Rectal smooth muscle tissue (tissue), 1 donor: ENCODE measurements at regions not wholly inside any gene's neighbourhood (a gene's known extent, or its start where the extent isn't known, plus 50 kb on each side); places are given as distances from the start of the nearest gene placed in this dataset.

Experiments used
- H3K27ac ChIP-seq: one replicate; pipeline ENCODE4 v1.7.0; 2013; ENCODE audit warnings: low read depth, low read length, inconsistent platforms
- H3K27me3 ChIP-seq: one replicate; pipeline ENCODE4 v1.7.0; 2013; ENCODE audit warnings: low read length; ENCODE audit not compliant: control insufficient read depth, insufficient read depth
- H3K36me3 ChIP-seq: one replicate; pipeline ENCODE4 v1.7.0; 2013; ENCODE audit warnings: low read length; ENCODE audit not compliant: control insufficient read depth, insufficient read depth
- H3K4me1 ChIP-seq: one replicate; pipeline ENCODE4 v1.7.0; 2013; ENCODE audit warnings: low read length; ENCODE audit not compliant: control insufficient read depth, insufficient read depth
- H3K4me3 ChIP-seq: one replicate; pipeline ENCODE4 v1.7.0; 2013; ENCODE audit warnings: low read length
- H3K9ac ChIP-seq: one replicate; pipeline ENCODE4 v1.7.0; 2013; ENCODE audit warnings: low read length

- H3K4me3 ChIP-seq = no peak overlapping the region
- no peak overlapping the region for H3K27ac ChIP-seq
- no peaks in the 10 kb centered on the region for H3K4me1 ChIP-seq
- no peaks in the 10 kb centered on the region for H3K27me3 ChIP-seq
- H3K9ac ChIP-seq = no peak overlapping the region
- no peaks in the 10 kb centered on the region for H3K36me3 ChIP-seq
These were observed 112.8 kb downstream of the C1D start for GRCh38 chr2:67950018-67950417.

GRCh38 chr2:67950919-67951318 lies 111.9 kb downstream of the C1D start:
- Histone ChIP-seq H3K4me3 (no peak overlapping the region), H3K27me3 (no peaks in the 10 kb centered on the region)

GRCh38 chr2:67952066-67952465 lies 110.7 kb downstream of the C1D start:
- Histone ChIP-seq H3K9ac (no peak overlapping the region), H3K4me3 (no peak overlapping the region), H3K27ac (no peak overlapping the region), H3K27me3 (no peaks in the 10 kb centered on the region), H3K36me3 (no peaks in the 10 kb centered on the region), H3K4me1 (no peaks in the 10 kb centered on the region)

More at GRCh38 chr2:67950919-67951318, 111.9 kb downstream of the C1D start:
- Histone ChIP-seq H3K36me3 (no peaks in the 10 kb centered on the region), H3K4me1 (no peaks in the 10 kb centered on the region), H3K9ac (no peak overlapping the region), H3K27ac (no peak overlapping the region)

- no peak overlapping the region for H3K4me3 ChIP-seq
- no peaks in the 10 kb centered on the region for H3K36me3 ChIP-seq
- no peak overlapping the region for H3K27ac ChIP-seq
- no peak overlapping the region for H3K9ac ChIP-seq
- no peaks in the 10 kb centered on the region for H3K27me3 ChIP-seq
- no peaks in the 10 kb centered on the region for H3K4me1 ChIP-seq
These were observed 108.6 kb downstream of the C1D start for GRCh38 chr2:67954093-67954748.

GRCh38 chr2:67955748-67956603 lies 106.8 kb downstream of the C1D start:
- Histone ChIP-seq H3K36me3 (no peaks in the 10 kb centered on the region), H3K9ac (no peak overlapping the region), H3K4me1 (no peaks in the 10 kb centered on the region), H3K27me3 (no peaks in the 10 kb centered on the region), H3K4me3 (no peak overlapping the region), H3K27ac (no peak overlapping the region)

- H3K27ac ChIP-seq = no peak overlapping the region
- no peaks in the 10 kb centered on the region for H3K4me1 ChIP-seq
These were observed 97.6 kb downstream of the C1D start for GRCh38 chr2:67965246-67965645.

GRCh38 chr2:67970071-67970470 lies 92.7 kb downstream of the C1D start:
- no peaks in the 10 kb centered on the region for H3K4me1 ChIP-seq
- no peak overlapping the region for H3K4me3 ChIP-seq
- H3K9ac ChIP-seq = no peak overlapping the region
- no peaks in the 10 kb centered on the region for H3K27me3 ChIP-seq
- H3K36me3 ChIP-seq = no peaks in the 10 kb centered on the region
- no peak overlapping the region for H3K27ac ChIP-seq

More at GRCh38 chr2:67965246-67965645, 97.6 kb downstream of the C1D start:
- Histone ChIP-seq H3K4me3 (no peak overlapping the region), H3K36me3 (no peaks in the 10 kb centered on the region), H3K9ac (no peak overlapping the region), H3K27me3 (no peaks in the 10 kb centered on the region)

GRCh38 chr2:67970542-67970941 lies 92.3 kb downstream of the C1D start:
- H3K9ac ChIP-seq = no peak overlapping the region
- no peaks in the 10 kb centered on the region for H3K27me3 ChIP-seq
- no peaks in the 10 kb centered on the region for H3K36me3 ChIP-seq
- H3K27ac ChIP-seq = no peak overlapping the region
- H3K4me1 ChIP-seq = no peaks in the 10 kb centered on the region
- no peak overlapping the region for H3K4me3 ChIP-seq

- H3K36me3 ChIP-seq = no peaks in the 10 kb centered on the region
- no peaks in the 10 kb centered on the region for H3K4me1 ChIP-seq
- no peak overlapping the region for H3K4me3 ChIP-seq
- H3K27me3 ChIP-seq = no peaks in the 10 kb centered on the region
- H3K27ac ChIP-seq = no peak overlapping the region
- no peak overlapping the region for H3K9ac ChIP-seq
These were observed 88.0 kb downstream of the C1D start for GRCh38 chr2:67974559-67975430.

- H3K4me3 ChIP-seq = no peak overlapping the region
- no peaks in the 10 kb centered on the region for H3K36me3 ChIP-seq
- H3K4me1 ChIP-seq = no peaks in the 10 kb centered on the region
- H3K9ac ChIP-seq = no peak overlapping the region
- no peaks in the 10 kb centered on the region for H3K27me3 ChIP-seq
- no peak overlapping the region for H3K27ac ChIP-seq
These were observed 85.3 kb downstream of the C1D start for GRCh38 chr2:67977464-67977863.

GRCh38 chr2:67982956-67983355 lies 79.8 kb downstream of the C1D start:
- no peaks in the 10 kb centered on the region for H3K4me1 ChIP-seq
- H3K27me3 ChIP-seq = no peaks in the 10 kb centered on the region
- no peaks in the 10 kb centered on the region for H3K36me3 ChIP-seq
- H3K27ac ChIP-seq = no peak overlapping the region
- H3K4me3 ChIP-seq = no peak overlapping the region
- H3K9ac ChIP-seq = no peak overlapping the region

GRCh38 chr2:67984600-67984999 lies 78.2 kb downstream of the C1D start:
- no peak overlapping the region for H3K27ac ChIP-seq
- H3K4me3 ChIP-seq = no peak overlapping the region
- H3K27me3 ChIP-seq = no peaks in the 10 kb centered on the region
- H3K4me1 ChIP-seq = no peaks in the 10 kb centered on the region
- H3K36me3 ChIP-seq = no peaks in the 10 kb centered on the region
- no peak overlapping the region for H3K9ac ChIP-seq
